GM12875 (cell line): ENCODE measurements at regions not wholly inside any gene's neighbourhood (a gene's known extent, or its start where the extent isn't known, plus 50 kb on each side); places are given as distances from the start of the nearest gene placed in this dataset.

Source experiments
- H3K4me3 ChIP-seq: one replicate; pipeline ENCODE4 v1.5.1; 2011; ENCODE audit warnings: low read depth, low read length, control low read depth
- CTCF ChIP-seq: IDR thresholded peaks from 2 replicates; pipeline ENCODE4 v1.5.1; 2011; ENCODE audit warnings: low read depth, mild to moderate bottlenecking, control low read depth, inconsistent platforms, low read length, moderate library complexity, borderline replicate concordance; ENCODE audit not compliant: insufficient read depth

GRCh38 chr11:71064183-71064582, 188.2 kb downstream of the SHANK2 start:
- TF ChIP-seq CTCF, result no peak
- no peak overlapping the region for H3K4me3 ChIP-seq

- TF ChIP-seq CTCF, result no peak
These were observed 189.2 kb downstream of the SHANK2 start for GRCh38 chr11:71063129-71063528.

GRCh38 chr11:71062199-71062598, 190.2 kb downstream of the SHANK2 start:
- no peak for TF ChIP-seq CTCF
- H3K4me3 ChIP-seq, result no peak overlapping the region

More at GRCh38 chr11:71063129-71063528, 189.2 kb downstream of the SHANK2 start:
- no peak overlapping the region for H3K4me3 ChIP-seq

GRCh38 chr11:71060391-71060791, 192.0 kb downstream of the SHANK2 start:
- no peak for TF ChIP-seq CTCF
- no peak overlapping the region for H3K4me3 ChIP-seq

- no peak for TF ChIP-seq CTCF
- no peak overlapping the region for H3K4me3 ChIP-seq
These were observed 192.7 kb downstream of the SHANK2 start for GRCh38 chr11:71059662-71060061.

GRCh38 chr11:71055925-71056324, 196.5 kb downstream of the SHANK2 start:
- no peak for TF ChIP-seq CTCF

More at GRCh38 chr11:71055925-71056324, 196.5 kb downstream of the SHANK2 start:
- H3K4me3 ChIP-seq, result no peak overlapping the region
